ENCODE measurements at regions not wholly inside any gene's neighbourhood (a gene's known extent, or its start where the extent isn't known, plus 50 kb on each side); places are given as distances from the start of the nearest gene placed in this dataset.

- TF ChIP-seq, protein P1, sequence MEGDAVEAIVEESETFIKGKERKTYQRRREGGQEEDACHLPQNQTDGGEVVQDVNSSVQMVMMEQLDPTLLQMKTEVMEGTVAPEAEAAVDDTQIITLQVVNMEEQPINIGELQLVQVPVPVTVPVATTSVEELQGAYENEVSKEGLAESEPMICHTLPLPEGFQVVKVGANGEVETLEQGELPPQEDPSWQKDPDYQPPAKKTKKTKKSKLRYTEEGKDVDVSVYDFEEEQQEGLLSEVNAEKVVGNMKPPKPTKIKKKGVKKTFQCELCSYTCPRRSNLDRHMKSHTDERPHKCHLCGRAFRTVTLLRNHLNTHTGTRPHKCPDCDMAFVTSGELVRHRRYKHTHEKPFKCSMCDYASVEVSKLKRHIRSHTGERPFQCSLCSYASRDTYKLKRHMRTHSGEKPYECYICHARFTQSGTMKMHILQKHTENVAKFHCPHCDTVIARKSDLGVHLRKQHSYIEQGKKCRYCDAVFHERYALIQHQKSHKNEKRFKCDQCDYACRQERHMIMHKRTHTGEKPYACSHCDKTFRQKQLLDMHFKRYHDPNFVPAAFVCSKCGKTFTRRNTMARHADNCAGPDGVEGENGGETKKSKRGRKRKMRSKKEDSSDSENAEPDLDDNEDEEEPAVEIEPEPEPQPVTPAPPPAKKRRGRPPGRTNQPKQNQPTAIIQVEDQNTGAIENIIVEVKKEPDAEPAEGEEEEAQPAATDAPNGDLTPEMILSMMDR (IDR thresholded peaks at IDR 0.05; ENCODE audit: low read depth, low read length, missing input control): no peak
- TF ChIP-seq EGR1 (IDR thresholded peaks at IDR 0.05; ENCODE audit: low read depth in 2 of 2) (no peak), RAD21 (IDR thresholded peaks at IDR 0.05) (no peak), GABPA (IDR thresholded peaks at IDR 0.05 in 1 of 2, conservative IDR thresholded peaks at IDR 0.05 in 1 of 2) (no peak), ATF3 (IDR thresholded peaks at IDR 0.05) (no peak), TAF1 (conservative IDR thresholded peaks at IDR 0.05) (no peak), NR2F2 (IDR thresholded peaks at IDR 0.05) (no peak)
Observed at GRCh38 chr21:31425138-31425537, 81.1 kb upstream of the TIAM1 start (continued).

DNA sequence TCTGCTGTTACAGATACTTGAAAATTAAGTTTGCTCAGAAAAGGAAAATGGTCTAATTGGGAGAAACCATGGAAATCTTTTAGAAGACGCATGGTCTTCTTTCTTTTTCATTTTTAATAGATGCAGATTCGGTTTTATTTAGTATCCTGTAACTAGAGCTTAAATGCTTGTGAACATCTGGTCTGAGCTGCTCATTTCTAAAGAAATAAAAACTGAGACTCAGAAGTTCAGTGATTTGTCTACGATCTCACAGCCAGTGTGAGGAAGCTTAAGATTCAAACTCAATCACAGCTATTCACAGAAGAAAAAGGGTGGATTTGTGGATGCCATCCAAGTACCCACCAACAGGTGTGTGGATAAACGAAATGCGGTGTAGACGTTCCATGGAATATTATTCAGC lies 80.0 kb upstream of the TIAM1 start:
- TF ChIP-seq FOXA2 (IDR thresholded peaks at IDR 0.05): no peak
- no peak for TF ChIP-seq GABPA (IDR thresholded peaks at IDR 0.05 in 1 of 2, conservative IDR thresholded peaks at IDR 0.05 in 1 of 2)
- no peak for TF ChIP-seq ZBTB33 (IDR thresholded peaks at IDR 0.05)
- TF ChIP-seq, protein P2, sequence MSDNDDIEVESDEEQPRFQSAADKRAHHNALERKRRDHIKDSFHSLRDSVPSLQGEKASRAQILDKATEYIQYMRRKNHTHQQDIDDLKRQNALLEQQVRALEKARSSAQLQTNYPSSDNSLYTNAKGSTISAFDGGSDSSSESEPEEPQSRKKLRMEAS (IDR thresholded peaks at IDR 0.05): no peak
- no peak for TF ChIP-seq YY1 (IDR thresholded peaks at IDR 0.05)
- no peak for TF ChIP-seq JUND (IDR thresholded peaks at IDR 0.05)
- no peak for TF ChIP-seq REST (IDR thresholded peaks at IDR 0.05)
- TF ChIP-seq HNF4A (conservative IDR thresholded peaks at IDR 0.05): no peak
- no peak overlapping the region for H3K4me3 ChIP-seq (ENCODE audit: low read depth in 1 of 3, low read length in 3 of 3)
- H3K4me1 ChIP-seq (ENCODE audit: control insufficient read depth in 4 of 4, insufficient read depth in 4 of 4, low read length in 3 of 4): no peaks in the 10 kb centered on the region
- no peaks in the 10 kb centered on the region for H3K36me3 ChIP-seq (ENCODE audit: control insufficient read depth in 4 of 4, insufficient read depth in 3 of 4, low read depth in 1 of 4, low read length in 3 of 4)
- DNase-seq (ENCODE audit: low spot score): no peak
- H3K27me3 ChIP-seq (ENCODE audit: control insufficient read depth in 4 of 4, insufficient read depth in 4 of 4, low read length in 3 of 4): no peaks in the 10 kb centered on the region
- 91% methylated on average over 6 of the region's 6 CpGs for WGBS
- H3K9me3 ChIP-seq (ENCODE audit: control insufficient read depth in 4 of 4, low read length in 3 of 4): no peaks in the 10 kb centered on the region
- H3K27ac ChIP-seq (ENCODE audit: low read depth in 1 of 2, low read length in 2 of 2): no peak overlapping the region
- H3K9ac ChIP-seq (ENCODE audit: low read depth in 1 of 2, low read length in 2 of 2): no peak overlapping the region

Measured in liver (tissue), 8 donors.